ENCODE measurements at regions not wholly inside any gene's neighbourhood (a gene's known extent, or its start where the extent isn't known, plus 50 kb on each side); places are given as distances from the start of the nearest gene placed in this dataset.
A peak's percentile ranks its signal among the peaks of the same experiment; 100 is the strongest.

DNA sequence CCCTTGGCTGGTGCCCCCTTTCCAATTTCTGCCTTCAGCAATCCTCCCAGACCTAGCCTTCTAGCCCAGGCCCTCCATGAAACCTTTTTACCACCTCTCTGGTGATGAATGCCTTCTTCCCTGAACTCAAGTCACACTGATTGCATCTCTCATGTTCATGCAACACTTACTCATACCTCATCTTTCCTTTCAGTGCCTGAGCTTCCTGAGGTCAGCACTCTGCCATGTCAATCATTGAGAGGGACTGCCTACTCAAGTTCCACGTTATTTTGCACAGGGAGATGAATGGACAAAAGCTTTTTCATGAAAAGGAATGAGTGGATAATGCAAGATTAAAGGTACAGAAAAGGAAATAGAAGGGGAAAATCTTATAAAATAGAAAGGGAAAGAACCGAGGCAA is 60.1 kb upstream of the PLEKHG1 start:
- no peak for DNase-seq

DNA sequence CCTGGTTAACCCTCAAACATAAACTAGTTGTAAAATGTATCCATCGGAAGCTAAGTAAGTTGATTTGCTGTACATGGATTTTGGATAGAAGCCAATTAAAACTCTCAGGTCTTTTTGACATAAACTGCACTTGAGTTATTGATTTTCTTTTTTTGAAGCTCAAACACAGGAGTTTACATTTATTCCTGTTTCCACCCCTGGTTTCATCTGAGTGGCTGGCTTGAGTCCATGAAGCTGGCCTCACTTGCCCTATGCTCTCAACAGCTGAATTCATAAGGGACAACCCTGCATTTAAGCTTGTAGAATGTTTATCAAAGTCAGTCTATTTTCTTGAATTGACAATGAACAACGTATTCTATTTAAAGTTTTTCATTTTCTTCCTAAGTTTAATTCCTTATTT is 58.1 kb upstream of the PLEKHG1 start:
- DNase-seq = no peak

DNA sequence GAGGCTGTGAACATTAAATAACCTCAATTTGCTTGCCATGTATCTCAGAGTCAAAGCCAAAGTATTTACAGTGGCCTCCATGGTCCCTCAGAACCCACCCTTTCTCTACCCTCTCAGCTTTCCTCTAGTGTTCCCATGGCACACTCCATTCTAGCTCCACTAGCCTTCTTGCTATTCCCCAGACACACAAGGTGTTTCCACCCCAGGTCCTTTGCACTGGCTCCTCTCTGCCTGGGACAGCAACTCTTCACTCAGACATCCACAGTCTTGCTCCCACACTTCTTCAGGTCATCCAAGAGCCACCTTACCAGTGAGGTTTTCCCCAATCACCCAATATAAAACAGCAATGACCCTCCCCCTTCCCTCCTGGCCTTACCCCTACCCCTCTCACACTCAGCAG is 56.5 kb upstream of the PLEKHG1 start:
- no peak for DNase-seq

DNA sequence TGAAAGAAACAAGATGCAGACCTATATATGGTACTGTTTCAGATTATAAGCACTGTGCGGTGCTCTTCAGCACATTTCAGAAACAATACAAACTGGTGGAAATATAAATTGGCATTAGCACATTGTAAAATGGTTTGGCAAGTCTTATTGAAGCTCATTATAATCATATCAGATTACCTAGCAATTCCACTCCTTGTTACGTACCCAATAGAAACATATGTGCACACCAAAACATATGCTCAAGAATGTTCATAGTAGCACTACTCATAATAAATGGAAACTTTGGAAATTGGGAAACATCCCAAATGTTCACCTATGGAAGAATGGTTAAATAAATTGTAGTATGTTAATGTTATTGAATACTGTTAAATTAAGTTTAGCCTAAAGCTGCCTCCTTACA is 54.9 kb upstream of the PLEKHG1 start:
- DNase-seq = no peak

DNA sequence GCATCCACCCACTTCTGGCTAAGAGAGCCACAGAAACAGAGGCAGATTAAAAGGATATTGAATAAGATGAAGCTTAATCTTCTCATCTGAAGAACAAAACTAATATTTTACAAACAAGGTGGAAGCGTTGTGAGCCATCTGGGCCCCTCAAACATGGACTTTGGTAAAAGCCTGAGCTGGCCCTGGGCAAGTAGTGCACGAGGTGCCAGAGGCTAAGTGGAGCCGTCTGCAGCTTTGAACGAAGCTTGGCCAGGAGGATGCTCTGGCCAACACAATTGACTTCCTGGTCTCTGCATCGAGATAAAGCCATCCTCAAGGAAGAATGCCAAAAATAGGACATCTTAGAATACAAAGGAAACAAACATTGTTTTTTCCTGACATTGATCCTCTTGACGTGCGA is 53.2 kb upstream of the PLEKHG1 start:
- DNase-seq = no peak

DNA sequence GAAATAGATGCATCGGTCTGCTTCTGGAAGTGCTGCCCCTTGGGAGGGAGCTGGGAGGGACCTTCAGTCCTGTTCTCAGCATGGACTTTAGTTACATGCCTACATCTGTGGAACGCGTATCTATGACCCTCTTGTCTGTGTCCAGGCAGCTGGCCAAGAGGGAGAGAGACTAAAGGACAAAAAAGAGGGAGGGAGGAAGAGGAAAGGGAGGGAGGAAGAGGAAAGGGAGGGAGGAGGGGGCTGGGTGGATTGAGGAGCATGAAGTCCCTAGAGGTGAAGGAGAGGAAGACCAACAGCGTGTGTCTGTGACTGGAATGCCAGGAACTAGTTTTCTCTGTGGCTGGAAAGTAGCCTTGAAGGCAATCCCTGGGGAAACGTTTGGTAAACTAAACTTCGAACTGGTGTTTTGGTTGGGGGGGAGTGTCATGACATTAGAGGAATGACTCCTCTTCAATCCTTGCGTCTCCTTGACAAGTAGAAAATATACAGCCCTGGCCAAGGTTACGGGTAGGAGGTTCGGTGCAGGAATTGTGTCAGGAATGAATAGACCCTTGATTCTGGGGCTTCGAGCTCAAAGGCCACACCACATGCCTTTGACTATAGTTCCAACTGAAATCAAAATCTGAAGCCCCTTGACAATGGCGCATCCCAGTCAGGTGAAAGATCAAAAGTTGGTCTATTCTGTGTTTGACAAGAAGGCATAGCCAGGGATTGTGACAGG is 52.0 kb upstream of the PLEKHG1 start:
- peak; percentile 45 for DNase-seq

DNA sequence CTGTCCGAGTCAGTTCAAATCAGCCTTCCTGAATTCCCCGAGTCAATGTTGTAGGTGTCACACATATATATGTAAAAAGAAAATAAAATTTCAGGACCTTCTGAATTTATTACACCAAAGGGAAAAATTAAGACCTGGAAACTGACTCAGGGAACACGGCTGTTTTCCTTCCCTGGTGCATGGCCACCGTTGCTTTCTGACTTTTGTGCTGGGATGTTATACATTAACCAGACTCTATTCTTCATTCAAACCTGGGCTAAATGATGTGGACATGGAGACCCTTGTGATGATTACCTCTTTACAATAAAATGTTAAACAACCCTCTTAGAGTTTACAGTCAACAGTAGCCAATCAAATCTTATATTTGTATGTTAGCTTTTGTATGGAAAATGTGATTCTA is 51.4 kb upstream of the PLEKHG1 start:
- no peak for DNase-seq

DNA sequence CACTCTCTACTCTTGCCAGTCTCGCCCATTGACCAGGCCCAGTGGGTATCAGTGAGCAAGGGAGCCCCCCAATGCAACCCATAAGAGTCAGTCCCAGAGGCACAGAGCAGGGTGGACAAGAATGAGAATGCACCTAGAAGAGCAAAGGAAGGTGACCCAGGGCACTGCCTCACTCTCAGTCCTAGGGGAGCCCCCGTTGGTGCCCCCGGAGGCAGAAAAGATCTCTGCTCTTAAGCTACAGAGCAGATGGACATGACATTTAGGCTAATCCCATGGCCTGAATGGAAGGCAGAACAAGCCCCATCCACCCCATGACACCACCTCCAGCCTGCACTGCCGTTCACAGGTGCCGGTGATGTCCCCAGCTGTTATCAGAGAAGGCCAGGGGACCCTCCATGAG is 50.7 kb upstream of the PLEKHG1 start:
- DNase-seq = no peak

DNA sequence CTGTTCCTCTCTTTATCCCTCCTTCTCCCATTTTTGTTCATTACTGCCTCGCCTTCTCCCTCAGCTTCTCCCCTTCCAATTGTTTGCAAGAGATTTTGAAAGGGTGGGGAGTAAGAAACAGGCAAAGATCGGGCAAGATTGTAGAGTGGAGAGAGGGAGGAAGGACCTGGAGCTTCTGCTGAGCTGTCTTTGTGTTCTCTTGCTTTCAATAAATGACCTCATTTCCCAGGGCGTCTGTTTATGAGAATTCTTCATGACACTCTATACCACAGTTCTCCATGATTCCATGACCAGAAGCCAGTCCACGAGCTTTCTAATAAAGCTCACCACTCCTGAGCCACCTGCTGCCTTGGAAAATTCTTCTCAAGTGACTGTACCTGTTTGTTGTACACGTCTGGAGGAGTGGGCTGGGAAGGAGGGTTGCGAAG is 50.0 kb upstream of the PLEKHG1 start:
- no peak for DNase-seq

All from hindlimb muscle (tissue), 1 donor.